ENCODE measurements at regions not wholly inside any gene's neighbourhood (a gene's known extent, or its start where the extent isn't known, plus 50 kb on each side); places are given as distances from the start of the nearest gene placed in this dataset.
A peak's percentile ranks its signal among the peaks of the same experiment; 100 is the strongest.

GRCh38 chr2:217562871-217563480, 439.8 kb downstream of the TNS1 start:
- Mint-ChIP-seq H3K27me3 (no peaks in the 10 kb centered on the region), H3K36me3 (peaks cover 34 to 37% of the 10 kb centered on the region in 2 donors), H3K4me1 (no peaks in the 10 kb centered on the region), H3K9me3 (peaks cover 5 to 29% (median 11%) of the 10 kb centered on the region in 7 donors), H3K4me3 (peak overlapping the region in 1 of 8 donors; percentile 61), H3K27ac (no peak overlapping the region)
- DNase-seq (no peak), ATAC-seq (ENCODE audit: low read depth in 2 of 2) (no peak)

GRCh38 chr2:217559084-217559483, 443.7 kb downstream of the TNS1 start:
- H3K9me3 Mint-ChIP-seq, result peaks cover 3 to 25% (median 11%) of the 10 kb centered on the region in 7 donors
- H3K4me3 Mint-ChIP-seq, result no peak overlapping the region
- H3K4me1 Mint-ChIP-seq, result no peaks in the 10 kb centered on the region
- ATAC-seq (ENCODE audit: low read depth in 2 of 2) (no peak), DNase-seq (no peak)
- H3K27ac Mint-ChIP-seq, result no peak overlapping the region
- H3K36me3 Mint-ChIP-seq, result peaks cover 24 to 27% of the 10 kb centered on the region in 2 donors
- peaks cover 0 to 7% (median 6%) of the 10 kb centered on the region in 3 donors for H3K27me3 Mint-ChIP-seq

- no peak for DNase-seq
Observed at GRCh38 chr2:217555081-217555876, 447.5 kb downstream of the TNS1 start.

GRCh38 chr2:217553679-217554078, 449.1 kb downstream of the TNS1 start:
- H3K4me1 Mint-ChIP-seq, result no peaks in the 10 kb centered on the region
- no peak overlapping the region for H3K27ac Mint-ChIP-seq
- peaks cover 0 to 4% (median 0%) of the 10 kb centered on the region in 7 donors for H3K9me3 Mint-ChIP-seq
- peaks cover 7 to 12% of the 10 kb centered on the region in 2 donors for H3K36me3 Mint-ChIP-seq
- no peak overlapping the region for H3K4me3 Mint-ChIP-seq
- H3K27me3 Mint-ChIP-seq, result peaks cover 0 to 17% (median 6%) of the 10 kb centered on the region in 3 donors
- DNase-seq (no peak), ATAC-seq (ENCODE audit: low read depth in 2 of 2) (no peak)

More at GRCh38 chr2:217555081-217555876, 447.5 kb downstream of the TNS1 start:
- H3K4me1 Mint-ChIP-seq, result no peaks in the 10 kb centered on the region
- H3K36me3 Mint-ChIP-seq, result peaks cover 8 to 17% of the 10 kb centered on the region in 2 donors
- H3K4me3 Mint-ChIP-seq, result no peak overlapping the region
- peaks cover 0 to 4% (median 0%) of the 10 kb centered on the region in 7 donors for H3K9me3 Mint-ChIP-seq
- peak overlapping the region in 2 of 6 donors; percentile 7 to 56 for H3K27ac Mint-ChIP-seq
- no peak for ATAC-seq (ENCODE audit: low read depth in 2 of 2)
- peaks cover 0 to 17% (median 6%) of the 10 kb centered on the region in 3 donors for H3K27me3 Mint-ChIP-seq

- Mint-ChIP-seq H3K27me3 (peaks cover 0 to 17% (median 6%) of the 10 kb centered on the region in 3 donors), H3K27ac (no peak overlapping the region)
- no peak for ATAC-seq (ENCODE audit: low read depth in 2 of 2)
Observed at GRCh38 chr2:217553202-217553601, 449.6 kb downstream of the TNS1 start.

GRCh38 chr2:217552081-217552480, 450.7 kb downstream of the TNS1 start:
- peaks cover 0 to 3% (median under 1%) of the 10 kb centered on the region in 7 donors for H3K9me3 Mint-ChIP-seq
- no peaks in the 10 kb centered on the region for H3K4me1 Mint-ChIP-seq
- no peak for DNase-seq
- no peak overlapping the region for H3K4me3 Mint-ChIP-seq
- peaks cover 0 to 6% of the 10 kb centered on the region in 2 donors for H3K36me3 Mint-ChIP-seq
- ATAC-seq (ENCODE audit: low read depth in 2 of 2), result no peak
- H3K27ac Mint-ChIP-seq, result no peak overlapping the region
- peaks cover 0 to 10% (median 6%) of the 10 kb centered on the region in 3 donors for H3K27me3 Mint-ChIP-seq

More at GRCh38 chr2:217553202-217553601, 449.6 kb downstream of the TNS1 start:
- no peaks in the 10 kb centered on the region for H3K4me1 Mint-ChIP-seq
- peaks cover 0 to 4% (median 0%) of the 10 kb centered on the region in 7 donors for H3K9me3 Mint-ChIP-seq
- H3K36me3 Mint-ChIP-seq, result peaks cover 3 to 12% of the 10 kb centered on the region in 2 donors
- DNase-seq, result no peak
- H3K4me3 Mint-ChIP-seq, result no peak overlapping the region

- ATAC-seq (ENCODE audit: low read depth in 2 of 2), result no peak
- Mint-ChIP-seq H3K27me3 (peaks cover 2 to 10% (median 6%) of the 10 kb centered on the region in 3 donors), H3K4me1 (no peaks in the 10 kb centered on the region), H3K36me3 (peaks cover 0 to 6% of the 10 kb centered on the region in 2 donors), H3K27ac (no peak overlapping the region), H3K9me3 (peaks cover 0 to 9% (median 3%) of the 10 kb centered on the region in 7 donors), H3K4me3 (no peak overlapping the region)
- DNase-seq, result no peak
Observed at GRCh38 chr2:217551252-217551899, 451.4 kb downstream of the TNS1 start.

- Mint-ChIP-seq H3K36me3 (peaks cover 8 to 12% of the 10 kb centered on the region in 2 donors), H3K4me1 (no peaks in the 10 kb centered on the region), H3K4me3 (no peak overlapping the region), H3K9me3 (peaks cover 6 to 23% (median 14%) of the 10 kb centered on the region in 7 donors), H3K27ac (no peak overlapping the region), H3K27me3 (peaks cover 4 to 26% (median 9%) of the 10 kb centered on the region in 3 donors)
- no peak for DNase-seq
- no peak for ATAC-seq (ENCODE audit: low read depth in 2 of 2)
Observed at GRCh38 chr2:217539126-217539525, 463.7 kb downstream of the TNS1 start.

- peaks cover 6 to 8% of the 10 kb centered on the region in 2 donors for H3K36me3 Mint-ChIP-seq
- no peak overlapping the region for H3K27ac Mint-ChIP-seq
- no peak for ATAC-seq (ENCODE audit: low read depth in 2 of 2)
- no peaks in the 10 kb centered on the region for H3K4me1 Mint-ChIP-seq
- no peak overlapping the region for H3K4me3 Mint-ChIP-seq
- H3K27me3 Mint-ChIP-seq, result peaks cover 4 to 26% (median 5%) of the 10 kb centered on the region in 3 donors
- no peak for DNase-seq
- peaks cover 3 to 20% (median 12%) of the 10 kb centered on the region in 7 donors for H3K9me3 Mint-ChIP-seq
Observed at GRCh38 chr2:217538719-217539118, 464.1 kb downstream of the TNS1 start.

GRCh38 chr2:217535957-217536708, 466.7 kb downstream of the TNS1 start:
- Mint-ChIP-seq H3K36me3 (peaks cover 0 to 10% of the 10 kb centered on the region in 2 donors), H3K9me3 (peaks cover 0 to 18% (median 1%) of the 10 kb centered on the region in 7 donors), H3K4me1 (no peaks in the 10 kb centered on the region), H3K27ac (no peak overlapping the region), H3K27me3 (peaks cover 0 to 32% (median 4%) of the 10 kb centered on the region in 3 donors), H3K4me3 (no peak overlapping the region)
- ATAC-seq (ENCODE audit: low read depth in 2 of 2), result no peak
- no peak for DNase-seq

GRCh38 chr2:217530392-217531090, 472.3 kb downstream of the TNS1 start:
- Mint-ChIP-seq H3K27me3 (peaks cover 0 to 12% (median 0%) of the 10 kb centered on the region in 3 donors), H3K27ac (no peak overlapping the region), H3K36me3 (peaks cover 0 to 3% of the 10 kb centered on the region in 2 donors), H3K4me1 (no peaks in the 10 kb centered on the region), H3K4me3 (no peak overlapping the region), H3K9me3 (peaks cover 0 to 18% (median 2%) of the 10 kb centered on the region in 7 donors)
- ATAC-seq (ENCODE audit: low read depth in 2 of 2) (no peak), DNase-seq (no peak)

GRCh38 chr2:217529271-217529670, 473.5 kb downstream of the TNS1 start:
- no peak for ATAC-seq (ENCODE audit: low read depth in 2 of 2)
- no peak for DNase-seq
- Mint-ChIP-seq H3K9me3 (peaks cover 0 to 18% (median 2%) of the 10 kb centered on the region in 7 donors), H3K27me3 (peaks cover 0 to 7% (median 0%) of the 10 kb centered on the region in 3 donors), H3K27ac (no peak overlapping the region), H3K4me3 (no peak overlapping the region), H3K36me3 (peaks cover 0 to 3% of the 10 kb centered on the region in 2 donors), H3K4me1 (no peaks in the 10 kb centered on the region)
